GM23338 (cell line): ENCODE measurements at regions not wholly inside any gene's neighbourhood (a gene's known extent, or its start where the extent isn't known, plus 50 kb on each side); places are given as distances from the start of the nearest gene placed in this dataset.

Source experiments
- ATAC-seq: fragments of 200-7000 bp; cut with Tn5 transposase; 3 replicates; pipeline ENCODE4 v1.9.1; 2020
- DNase-seq: peaks from one replicate; pipeline ENCODE4 v3.0.0-alpha.2; 2015; ENCODE audit warnings: low spot score
- H2AFZ ChIP-seq: fragments of 200-600 bp; sonication (generic); 2 replicates; pipeline ENCODE4 v1.8.0; 2016; ENCODE audit warnings: antibody characterized with exemption, mild to moderate bottlenecking, moderate library complexity
- H3F3A ChIP-seq: fragments of 200-600 bp; sonication (generic); replicated peaks from 2 replicates; pipeline ENCODE4 v1.8.0; 2017; ENCODE audit warnings: antibody characterized with exemption, mixed run types, low read depth
- H3K27ac ChIP-seq: fragments of 200-600 bp; sonication (generic); 2 replicates; pipeline ENCODE4 v1.6.1; 2016; ENCODE audit warnings: low read depth
- H3K27me3 ChIP-seq: fragments of 200-600 bp; sonication (generic); 2 replicates; pipeline ENCODE4 v1.8.0; 2016; ENCODE audit warnings: mild to moderate bottlenecking, mixed run types, moderate library complexity; ENCODE audit not compliant: insufficient read depth
- H3K36me3 ChIP-seq: fragments of 200-600 bp; sonication (generic); 2 replicates; pipeline ENCODE4 v1.8.0; 2016; ENCODE audit warnings: mild to moderate bottlenecking; ENCODE audit not compliant: insufficient read depth
- H3K4me1 ChIP-seq: fragments of 200-600 bp; sonication (generic); 2 replicates; pipeline ENCODE4 v1.8.0; 2016; ENCODE audit warnings: mild to moderate bottlenecking, moderate library complexity; ENCODE audit not compliant: insufficient read depth
- H3K4me2 ChIP-seq: fragments of 200-600 bp; sonication (generic); 2 replicates; pipeline ENCODE4 v1.7.1; 2017; ENCODE audit warnings: mixed run types
- H3K4me3 ChIP-seq: fragments of 200-600 bp; sonication (generic); 2 replicates; pipeline ENCODE4 v1.6.1; 2016; ENCODE audit warnings: mixed run types
- H3K79me2 ChIP-seq: fragments of 200-600 bp; sonication (generic); replicated peaks from 2 replicates; pipeline ENCODE4 v1.8.0; 2017; ENCODE audit warnings: mild to moderate bottlenecking; ENCODE audit not compliant: insufficient read depth
- H3K9me2 ChIP-seq: fragments of 200-600 bp; sonication (generic); 2 replicates; pipeline ENCODE4 v1.8.0; 2017; ENCODE audit not compliant: insufficient read depth
- H4K20me1 ChIP-seq: fragments of 200-600 bp; sonication (generic); replicated peaks from 2 replicates; pipeline ENCODE4 v1.8.0; 2017; ENCODE audit warnings: mild to moderate bottlenecking; ENCODE audit not compliant: insufficient read depth
- H3K27ac Mint-ChIP-seq: 2 replicates; pipeline ENCODE4 v1.8.0; 2020; ENCODE audit warnings: inconsistent platforms, mild to moderate bottlenecking, moderate library complexity, mixed read lengths
- H3K27me3 Mint-ChIP-seq: 3 replicates; pipeline ENCODE4 v1.8.0; 2022; ENCODE audit warnings: low read depth, mild to moderate bottlenecking, moderate library complexity, mixed read lengths, inconsistent platforms; ENCODE audit not compliant: insufficient read depth, poor library complexity
- H3K36me3 Mint-ChIP-seq: 3 replicates; pipeline ENCODE4 v1.8.0; 2021; ENCODE audit warnings: low read depth, mild to moderate bottlenecking, inconsistent platforms, moderate library complexity, mixed read lengths
- H3K4me1 Mint-ChIP-seq: 3 replicates; pipeline ENCODE4 v1.8.0; 2020; ENCODE audit warnings: mild to moderate bottlenecking, inconsistent platforms, mixed read lengths
- H3K4me3 Mint-ChIP-seq: 3 replicates; pipeline ENCODE4 v1.8.0; 2021; ENCODE audit warnings: moderate library complexity, mild to moderate bottlenecking, inconsistent platforms, mixed read lengths
- H3K9me3 Mint-ChIP-seq: 3 replicates; pipeline ENCODE4 v1.8.0; 2020; ENCODE audit warnings: moderate library complexity, mild to moderate bottlenecking, inconsistent platforms, mixed read lengths
- EZH2phosphoT487 ChIP-seq: fragments of 200-600 bp; sonication (generic); IDR thresholded peaks from one replicate; pipeline ENCODE4 v1.8.1; 2018; ENCODE audit warnings: antibody characterized with exemption; ENCODE audit not compliant: unreplicated experiment
- JUNB ChIP-seq: IDR thresholded peaks from one replicate; pipeline ENCODE4 v1.6.1; 2016; ENCODE audit warnings: antibody characterized with exemption; ENCODE audit not compliant: unreplicated experiment
- NANOG ChIP-seq: IDR thresholded peaks from 2 replicates; pipeline ENCODE4 v1.6.1; 2016; ENCODE audit warnings: antibody characterized with exemption, borderline replicate concordance
- POLR2AphosphoS5 ChIP-seq: IDR thresholded peaks from 2 replicates; pipeline ENCODE4 v1.6.1; 2016; ENCODE audit warnings: antibody characterized with exemption, low read depth
- STAT1 ChIP-seq: IDR thresholded peaks from one replicate; pipeline ENCODE4 v1.6.1; 2016; ENCODE audit warnings: antibody characterized with exemption; ENCODE audit not compliant: unreplicated experiment
- ZNF114 ChIP-seq: fragments of 250-450 bp; sonication (Bioruptor Pico); IDR thresholded peaks from 2 replicates; pipeline ENCODE4 v1.5.0; 2020; ENCODE audit warnings: mild to moderate bottlenecking, moderate library complexity
- ZNF331 ChIP-seq: fragments of 250-450 bp; sonication (Bioruptor Pico); IDR thresholded peaks from 2 replicates; pipeline ENCODE4 v1.5.0; 2020; ENCODE audit warnings: low read depth, mild to moderate bottlenecking, moderate library complexity
- TF ChIP-seq, protein P1 (sequence below): fragments of 250-450 bp; sonication (Bioruptor Pico); IDR thresholded peaks from 2 replicates; pipeline ENCODE4 v1.5.0; 2020; ENCODE audit warnings: mild to moderate bottlenecking, moderate library complexity

DNA sequence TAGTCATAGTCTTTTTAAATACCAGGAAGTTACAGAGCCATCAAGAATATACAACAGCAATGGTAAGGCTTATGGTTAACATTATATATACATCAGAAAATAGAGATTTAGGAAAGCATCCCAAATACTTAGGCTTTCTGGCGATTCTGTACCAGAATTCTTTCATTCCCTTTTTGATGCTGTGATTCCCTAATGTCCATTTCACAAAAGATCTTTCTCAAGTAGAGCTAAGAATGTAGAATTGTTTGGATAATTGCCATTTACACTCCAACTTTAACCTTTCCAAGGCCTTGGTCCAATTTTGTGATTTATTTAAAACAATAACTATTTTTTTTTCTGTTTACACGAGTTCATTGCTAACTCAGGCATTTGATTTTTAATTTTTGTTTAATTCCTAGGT is 422.2 kb downstream of the MTX2 start:
- H3K4me2 ChIP-seq: no peak overlapping the region
- H4K20me1 ChIP-seq: no peaks in the 10 kb centered on the region
- H3K9me3 Mint-ChIP-seq: no peaks in the 10 kb centered on the region
- H3K27ac ChIP-seq: no peak overlapping the region
- DNase-seq (no peak), ATAC-seq (no peak)
- H3K4me1 Mint-ChIP-seq: peaks cover 5% of the 10 kb centered on the region; the same call in 1 of the 3 replicates
- H3K36me3 ChIP-seq: no peaks in the 10 kb centered on the region
- no peaks in the 10 kb centered on the region for H3K27me3 ChIP-seq
- H3F3A ChIP-seq: no peaks in the 10 kb centered on the region
- H3K79me2 ChIP-seq: no peaks in the 10 kb centered on the region
- no peak for TF ChIP-seq JUNB
- TF ChIP-seq STAT1: no peak
- TF ChIP-seq NANOG: no peak
- no peak for TF ChIP-seq EZH2phosphoT487
- TF ChIP-seq ZNF331 (CRISPR knock-in tag): no peak
- H2AFZ ChIP-seq: no peak overlapping the region
- H3K27ac Mint-ChIP-seq: no peak overlapping the region
- H3K27me3 Mint-ChIP-seq: no peaks in the 10 kb centered on the region
- no peak overlapping the region for H3K4me3 Mint-ChIP-seq
- H3K36me3 Mint-ChIP-seq: no peaks in the 10 kb centered on the region
- H3K4me3 ChIP-seq: no peak overlapping the region
- H3K4me1 ChIP-seq: no peaks in the 10 kb centered on the region
- no peaks in the 10 kb centered on the region for H3K9me2 ChIP-seq

DNA sequence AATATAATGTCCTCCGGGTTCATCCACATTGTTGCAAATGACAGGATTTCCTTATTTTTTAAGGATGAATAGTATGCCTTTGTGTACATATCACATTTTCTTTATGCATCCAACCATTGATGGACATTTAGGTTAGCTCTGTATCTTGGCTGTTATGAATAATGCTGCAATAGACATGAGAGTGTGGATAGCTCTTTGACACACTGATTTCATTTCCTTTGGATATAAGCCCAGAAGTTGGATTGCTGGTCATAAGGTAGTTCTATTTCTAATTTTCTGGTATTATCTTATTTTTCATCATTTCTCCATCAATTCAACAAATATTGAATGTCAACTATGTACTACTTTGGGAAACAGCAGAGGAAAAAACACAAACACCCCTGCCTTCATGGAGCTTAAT is 423.3 kb downstream of the MTX2 start:
- H3K27me3 ChIP-seq: no peaks in the 10 kb centered on the region
- H3F3A ChIP-seq: no peaks in the 10 kb centered on the region
- no peak overlapping the region for H3K27ac Mint-ChIP-seq
- H4K20me1 ChIP-seq: no peaks in the 10 kb centered on the region
- H3K36me3 ChIP-seq: no peaks in the 10 kb centered on the region
- H3K79me2 ChIP-seq: no peaks in the 10 kb centered on the region
- no peaks in the 10 kb centered on the region for H3K9me3 Mint-ChIP-seq
- TF ChIP-seq ZNF331 (CRISPR knock-in tag) (no peak), POLR2AphosphoS5 (no peak), ZNF114 (CRISPR knock-in tag) (no peak)
- TF ChIP-seq, protein P1, sequence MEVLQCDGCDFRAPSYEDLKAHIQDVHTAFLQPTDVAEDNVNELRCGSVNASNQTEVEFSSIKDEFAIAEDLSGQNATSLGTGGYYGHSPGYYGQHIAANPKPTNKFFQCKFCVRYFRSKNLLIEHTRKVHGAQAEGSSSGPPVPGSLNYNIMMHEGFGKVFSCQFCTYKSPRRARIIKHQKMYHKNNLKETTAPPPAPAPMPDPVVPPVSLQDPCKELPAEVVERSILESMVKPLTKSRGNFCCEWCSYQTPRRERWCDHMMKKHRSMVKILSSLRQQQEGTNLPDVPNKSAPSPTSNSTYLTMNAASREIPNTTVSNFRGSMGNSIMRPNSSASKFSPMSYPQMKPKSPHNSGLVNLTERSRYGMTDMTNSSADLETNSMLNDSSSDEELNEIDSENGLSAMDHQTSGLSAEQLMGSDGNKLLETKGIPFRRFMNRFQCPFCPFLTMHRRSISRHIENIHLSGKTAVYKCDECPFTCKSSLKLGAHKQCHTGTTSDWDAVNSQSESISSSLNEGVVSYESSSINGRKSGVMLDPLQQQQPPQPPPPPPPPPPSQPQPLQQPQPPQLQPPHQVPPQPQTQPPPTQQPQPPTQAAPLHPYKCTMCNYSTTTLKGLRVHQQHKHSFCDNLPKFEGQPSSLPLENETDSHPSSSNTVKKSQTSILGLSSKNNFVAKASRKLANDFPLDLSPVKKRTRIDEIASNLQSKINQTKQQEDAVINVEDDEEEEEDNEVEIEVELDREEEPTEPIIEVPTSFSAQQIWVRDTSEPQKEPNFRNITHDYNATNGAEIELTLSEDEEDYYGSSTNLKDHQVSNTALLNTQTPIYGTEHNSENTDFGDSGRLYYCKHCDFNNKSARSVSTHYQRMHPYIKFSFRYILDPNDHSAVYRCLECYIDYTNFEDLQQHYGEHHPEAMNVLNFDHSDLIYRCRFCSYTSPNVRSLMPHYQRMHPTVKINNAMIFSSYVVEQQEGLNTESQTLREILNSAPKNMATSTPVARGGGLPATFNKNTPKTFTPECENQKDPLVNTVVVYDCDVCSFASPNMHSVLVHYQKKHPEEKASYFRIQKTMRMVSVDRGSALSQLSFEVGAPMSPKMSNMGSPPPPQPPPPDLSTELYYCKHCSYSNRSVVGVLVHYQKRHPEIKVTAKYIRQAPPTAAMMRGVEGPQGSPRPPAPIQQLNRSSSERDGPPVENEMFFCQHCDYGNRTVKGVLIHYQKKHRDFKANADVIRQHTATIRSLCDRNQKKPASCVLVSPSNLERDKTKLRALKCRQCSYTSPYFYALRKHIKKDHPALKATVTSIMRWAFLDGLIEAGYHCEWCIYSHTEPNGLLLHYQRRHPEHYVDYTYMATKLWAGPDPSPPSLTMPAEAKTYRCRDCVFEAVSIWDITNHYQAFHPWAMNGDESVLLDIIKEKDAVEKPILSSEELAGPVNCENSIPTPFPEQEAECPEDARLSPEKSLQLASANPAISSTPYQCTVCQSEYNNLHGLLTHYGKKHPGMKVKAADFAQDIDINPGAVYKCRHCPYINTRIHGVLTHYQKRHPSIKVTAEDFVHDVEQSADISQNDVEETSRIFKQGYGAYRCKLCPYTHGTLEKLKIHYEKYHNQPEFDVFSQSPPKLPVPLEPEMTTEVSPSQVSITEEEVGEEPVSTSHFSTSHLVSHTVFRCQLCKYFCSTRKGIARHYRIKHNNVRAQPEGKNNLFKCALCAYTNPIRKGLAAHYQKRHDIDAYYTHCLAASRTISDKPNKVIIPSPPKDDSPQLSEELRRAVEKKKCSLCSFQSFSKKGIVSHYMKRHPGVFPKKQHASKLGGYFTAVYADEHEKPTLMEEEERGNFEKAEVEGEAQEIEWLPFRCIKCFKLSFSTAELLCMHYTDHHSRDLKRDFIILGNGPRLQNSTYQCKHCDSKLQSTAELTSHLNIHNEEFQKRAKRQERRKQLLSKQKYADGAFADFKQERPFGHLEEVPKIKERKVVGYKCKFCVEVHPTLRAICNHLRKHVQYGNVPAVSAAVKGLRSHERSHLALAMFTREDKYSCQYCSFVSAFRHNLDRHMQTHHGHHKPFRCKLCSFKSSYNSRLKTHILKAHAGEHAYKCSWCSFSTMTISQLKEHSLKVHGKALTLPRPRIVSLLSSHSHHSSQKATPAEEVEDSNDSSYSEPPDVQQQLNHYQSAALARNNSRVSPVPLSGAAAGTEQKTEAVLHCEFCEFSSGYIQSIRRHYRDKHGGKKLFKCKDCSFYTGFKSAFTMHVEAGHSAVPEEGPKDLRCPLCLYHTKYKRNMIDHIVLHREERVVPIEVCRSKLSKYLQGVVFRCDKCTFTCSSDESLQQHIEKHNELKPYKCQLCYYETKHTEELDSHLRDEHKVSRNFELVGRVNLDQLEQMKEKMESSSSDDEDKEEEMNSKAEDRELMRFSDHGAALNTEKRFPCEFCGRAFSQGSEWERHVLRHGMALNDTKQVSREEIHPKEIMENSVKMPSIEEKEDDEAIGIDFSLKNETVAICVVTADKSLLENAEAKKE (CRISPR knock-in tag): no peak
- H3K27me3 Mint-ChIP-seq: no peaks in the 10 kb centered on the region
- H3K4me2 ChIP-seq: no peak overlapping the region
- no peak overlapping the region for H3K4me3 ChIP-seq
- DNase-seq: no peak
- peaks cover 5% of the 10 kb centered on the region; the same call in 1 of the 3 replicates for H3K4me1 Mint-ChIP-seq
- no peak overlapping the region for H2AFZ ChIP-seq
- no peaks in the 10 kb centered on the region for H3K9me2 ChIP-seq
- no peaks in the 10 kb centered on the region for H3K36me3 Mint-ChIP-seq
- H3K4me1 ChIP-seq: no peaks in the 10 kb centered on the region
- H3K4me3 Mint-ChIP-seq: no peak overlapping the region
- ATAC-seq: no peak
- no peak overlapping the region for H3K27ac ChIP-seq
